Esophagus muscularis mucosa (tissue), 3 donors: ENCODE measurements at regions not wholly inside any gene's neighbourhood (a gene's known extent, or its start where the extent isn't known, plus 50 kb on each side); places are given as distances from the start of the nearest gene placed in this dataset.

Experiments
- POLR2A ChIP-seq: fragments of 450-650 bp; IDR thresholded peaks from one replicate; pipeline ENCODE4 v1.6.1; 2017; ENCODE audit warnings: antibody characterized with exemption, moderate library complexity, mild to moderate bottlenecking, low read depth
- TF ChIP-seq, protein P1 (sequence below), 3 experiments: fragments of 200-600 bp in 2 of 3; fragments of 450-650 bp in 1 of 3; sonication (generic) in 2 of 3; IDR thresholded peaks; one replicate each; pipeline ENCODE4 v1.5.1; 2017 to 2019; ENCODE audit warnings: antibody characterized with exemption in 3 of 3, mild to moderate bottlenecking in 2 of 3, moderate library complexity in 1 of 3

DNA sequence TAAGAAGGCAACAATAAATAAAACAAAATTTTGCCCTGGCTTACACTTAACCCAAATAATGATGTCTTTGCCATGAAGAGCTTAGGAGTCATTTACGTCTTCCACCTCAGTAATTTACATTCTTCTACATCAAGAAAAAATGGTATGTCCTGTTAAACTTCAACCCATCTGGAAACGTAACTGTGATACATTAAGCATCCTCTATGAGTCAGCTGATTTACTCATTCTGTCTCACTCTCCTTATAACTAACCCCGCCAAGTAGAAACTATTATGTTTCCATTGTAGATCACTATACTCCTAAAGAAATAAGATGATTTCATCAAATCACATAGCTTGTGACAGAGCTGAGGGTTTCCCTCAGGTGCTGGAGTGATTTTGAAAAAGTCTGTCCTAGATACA, 330.7 kb downstream of the CDC14C start:
- TF ChIP-seq, protein P1, sequence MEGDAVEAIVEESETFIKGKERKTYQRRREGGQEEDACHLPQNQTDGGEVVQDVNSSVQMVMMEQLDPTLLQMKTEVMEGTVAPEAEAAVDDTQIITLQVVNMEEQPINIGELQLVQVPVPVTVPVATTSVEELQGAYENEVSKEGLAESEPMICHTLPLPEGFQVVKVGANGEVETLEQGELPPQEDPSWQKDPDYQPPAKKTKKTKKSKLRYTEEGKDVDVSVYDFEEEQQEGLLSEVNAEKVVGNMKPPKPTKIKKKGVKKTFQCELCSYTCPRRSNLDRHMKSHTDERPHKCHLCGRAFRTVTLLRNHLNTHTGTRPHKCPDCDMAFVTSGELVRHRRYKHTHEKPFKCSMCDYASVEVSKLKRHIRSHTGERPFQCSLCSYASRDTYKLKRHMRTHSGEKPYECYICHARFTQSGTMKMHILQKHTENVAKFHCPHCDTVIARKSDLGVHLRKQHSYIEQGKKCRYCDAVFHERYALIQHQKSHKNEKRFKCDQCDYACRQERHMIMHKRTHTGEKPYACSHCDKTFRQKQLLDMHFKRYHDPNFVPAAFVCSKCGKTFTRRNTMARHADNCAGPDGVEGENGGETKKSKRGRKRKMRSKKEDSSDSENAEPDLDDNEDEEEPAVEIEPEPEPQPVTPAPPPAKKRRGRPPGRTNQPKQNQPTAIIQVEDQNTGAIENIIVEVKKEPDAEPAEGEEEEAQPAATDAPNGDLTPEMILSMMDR (IDR thresholded peaks at IDR 0.05) = no peak
- no peak for TF ChIP-seq POLR2A
